ENCODE measurements at regions not wholly inside any gene's neighbourhood (a gene's known extent, or its start where the extent isn't known, plus 50 kb on each side); places are given as distances from the start of the nearest gene placed in this dataset.
"Not testable (repeated sequence)": the region's sequence is repeated elsewhere in the genome, so short reads cannot be mapped to it uniquely, and the experiment has no call there.

DNA sequence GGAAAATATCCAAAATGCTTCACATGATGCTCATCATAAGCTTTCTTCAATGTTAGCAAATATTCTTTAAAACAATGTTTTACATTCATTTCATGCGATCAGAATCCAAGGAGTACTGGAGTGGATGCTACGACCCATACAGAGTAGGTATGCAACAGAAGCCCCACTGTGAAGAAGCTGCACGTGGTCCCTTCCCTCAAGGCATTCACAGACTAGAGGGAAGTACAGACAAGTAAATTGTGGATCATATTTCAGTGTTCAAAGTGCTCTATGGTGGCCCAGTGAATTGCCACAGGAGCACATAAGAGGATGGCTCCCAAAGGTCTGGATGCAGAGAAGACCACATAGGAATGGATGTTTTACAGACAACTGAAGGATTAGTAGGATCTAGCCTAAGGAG is 789.9 kb downstream of the IGSF11 start:
- DNase-seq, result no peak

DNA sequence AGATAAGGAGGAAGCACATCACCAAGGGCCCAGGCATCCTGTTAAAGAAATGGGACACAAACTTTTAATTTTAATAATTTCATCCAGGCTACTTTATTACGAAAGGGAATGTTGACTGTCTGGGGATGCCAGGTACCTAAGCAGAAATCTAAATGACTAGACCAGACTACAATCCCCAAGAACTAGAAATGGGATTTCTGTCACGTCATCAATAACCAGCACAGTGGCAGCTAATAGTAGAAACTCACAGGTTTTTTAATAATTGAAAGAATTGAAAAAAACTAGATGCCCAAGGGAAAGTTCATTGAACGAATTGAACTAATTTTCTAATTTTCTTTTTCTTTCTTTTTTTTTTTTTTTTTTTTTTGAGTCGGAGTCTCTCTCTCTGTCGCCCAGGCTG is 789.3 kb downstream of the IGSF11 start:
- no peak for DNase-seq

DNA sequence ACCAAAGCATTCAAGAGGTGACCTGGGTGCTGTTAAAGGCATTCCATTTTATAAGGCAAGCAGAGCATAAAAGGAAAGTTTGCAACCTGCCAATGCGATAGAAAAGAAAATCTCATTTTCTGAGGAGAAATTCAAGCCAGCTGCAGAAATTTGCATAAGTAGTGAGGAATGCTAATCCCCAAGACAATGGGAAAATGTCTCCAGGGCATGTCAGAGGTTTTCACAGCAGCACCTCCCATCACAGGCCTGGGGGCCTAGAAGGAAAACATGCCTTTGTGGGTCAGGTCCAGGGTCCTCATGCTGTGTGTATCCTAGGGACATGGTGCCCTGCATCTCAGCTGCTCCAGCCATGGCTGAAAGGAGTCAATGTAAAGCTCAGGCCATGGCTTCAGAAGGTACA is 775.8 kb downstream of the IGSF11 start:
- DNase-seq, result not testable (repeated sequence)

DNA sequence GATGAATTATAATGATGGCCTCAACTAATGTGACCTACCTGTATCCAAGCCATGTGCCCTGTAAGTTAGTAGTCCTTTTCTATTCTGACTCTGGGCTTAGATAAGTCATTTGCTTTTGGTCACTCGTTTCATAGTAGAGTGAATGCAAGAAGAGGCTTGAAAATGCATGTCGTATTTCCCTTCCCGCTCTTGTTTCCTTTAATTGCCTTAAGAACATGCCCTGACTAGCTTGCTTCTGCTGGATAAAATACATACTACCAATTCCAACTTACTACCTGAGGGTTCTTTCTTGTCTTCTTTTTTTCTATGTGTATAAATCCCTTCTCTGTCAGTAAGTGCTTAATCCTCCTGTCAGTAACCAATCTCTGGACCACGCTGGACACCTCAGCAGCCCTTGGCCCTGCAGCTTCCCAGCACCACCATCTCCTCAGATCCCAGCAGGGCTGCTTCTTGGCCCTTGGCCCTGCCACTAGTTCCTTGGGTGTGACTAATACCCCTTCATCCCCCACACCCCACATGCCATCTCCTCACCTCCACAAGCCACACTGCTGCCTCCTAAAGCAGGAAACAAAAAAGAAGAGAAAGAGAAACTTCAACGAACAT is 771.7 kb downstream of the IGSF11 start:
- DNase-seq, result no peak

DNA sequence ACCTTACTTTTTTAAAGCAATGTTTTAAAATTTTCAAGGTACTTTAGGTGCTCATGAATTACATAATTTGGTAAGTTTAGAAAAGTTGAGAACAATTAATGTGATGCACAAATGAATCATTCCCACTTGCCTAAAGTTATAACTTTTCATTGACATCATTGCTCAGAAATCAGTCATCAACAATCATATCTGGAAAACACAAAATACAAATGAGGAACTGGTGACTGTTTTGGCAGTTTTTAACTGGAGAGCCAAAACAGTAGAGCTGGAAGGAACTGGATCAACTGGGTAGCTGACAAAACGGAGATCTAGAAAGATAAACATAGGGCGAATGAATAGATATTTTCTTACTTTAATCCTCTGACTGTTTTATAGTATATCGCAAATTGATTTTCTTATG is 767.1 kb downstream of the IGSF11 start:
- DNase-seq, result no peak

DNA sequence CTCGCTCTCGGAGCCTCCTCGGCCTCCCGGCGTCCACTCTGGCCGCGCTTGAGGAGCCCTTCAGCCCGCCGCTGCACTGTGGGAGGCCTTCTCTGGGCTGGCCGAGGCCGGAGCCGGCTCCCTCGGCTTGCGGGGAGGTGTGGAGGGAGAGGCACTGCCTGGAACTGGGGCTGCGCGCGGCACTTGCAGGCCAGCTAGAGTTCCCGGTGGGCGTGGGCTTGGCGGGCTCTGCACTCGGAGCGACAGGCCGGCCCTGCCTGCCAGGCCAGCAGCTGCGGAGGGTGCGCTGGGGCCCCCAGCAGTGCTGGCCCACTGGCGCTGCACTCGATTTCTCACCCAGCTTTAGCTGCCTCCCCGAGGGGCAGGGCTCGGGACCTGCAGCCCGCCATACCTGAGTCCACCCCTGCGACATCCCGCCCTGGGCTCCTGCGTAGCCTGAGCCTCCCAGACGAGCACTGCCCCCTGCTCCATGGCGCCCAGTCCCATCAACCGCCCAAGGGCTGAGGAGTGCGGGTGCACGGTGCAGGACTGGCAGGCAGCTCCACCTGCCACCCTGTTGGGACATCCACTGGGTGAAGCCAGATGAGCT is 765.0 kb downstream of the IGSF11 start:
- DNase-seq, result no peak

DNA sequence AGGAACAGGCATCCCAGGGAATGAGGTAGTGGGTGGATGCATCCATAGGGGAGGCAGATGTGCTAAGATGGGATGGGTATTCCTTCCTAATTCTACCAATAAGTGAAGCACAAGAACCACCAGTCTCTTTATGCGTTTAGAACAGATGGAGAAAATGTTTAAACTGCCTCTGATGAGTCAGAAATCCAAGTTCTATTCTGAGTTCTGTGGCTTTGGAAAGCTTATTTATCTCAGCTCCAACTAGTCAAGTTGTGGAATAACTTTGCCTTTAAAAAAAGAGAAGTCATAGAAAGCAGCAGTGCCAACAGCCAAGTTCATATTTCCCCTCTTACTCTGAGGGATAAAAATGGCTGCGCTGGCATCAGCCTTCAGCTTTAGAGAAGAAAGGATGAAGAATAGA is 761.7 kb downstream of the IGSF11 start:
- DNase-seq, result no peak

DNA sequence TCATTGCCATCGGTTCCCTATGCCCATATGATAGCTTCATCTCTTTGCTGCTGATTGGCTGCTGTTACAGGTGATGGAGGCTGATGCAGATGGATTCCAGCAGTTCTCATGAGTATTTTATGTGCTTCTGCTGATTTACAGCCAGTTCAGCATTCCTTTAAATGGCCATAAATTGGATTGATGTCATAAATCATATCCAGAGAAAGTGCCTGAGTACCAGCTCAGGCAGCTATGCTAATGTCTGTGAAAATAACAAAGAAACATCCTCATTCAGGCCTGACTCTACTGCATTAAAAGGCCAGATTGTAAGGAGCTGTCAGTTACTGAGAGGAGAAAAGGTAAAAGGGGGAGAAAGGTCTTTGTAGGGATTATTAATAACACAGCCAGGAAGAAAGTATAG is 756.8 kb downstream of the IGSF11 start:
- no peak for DNase-seq

DNA sequence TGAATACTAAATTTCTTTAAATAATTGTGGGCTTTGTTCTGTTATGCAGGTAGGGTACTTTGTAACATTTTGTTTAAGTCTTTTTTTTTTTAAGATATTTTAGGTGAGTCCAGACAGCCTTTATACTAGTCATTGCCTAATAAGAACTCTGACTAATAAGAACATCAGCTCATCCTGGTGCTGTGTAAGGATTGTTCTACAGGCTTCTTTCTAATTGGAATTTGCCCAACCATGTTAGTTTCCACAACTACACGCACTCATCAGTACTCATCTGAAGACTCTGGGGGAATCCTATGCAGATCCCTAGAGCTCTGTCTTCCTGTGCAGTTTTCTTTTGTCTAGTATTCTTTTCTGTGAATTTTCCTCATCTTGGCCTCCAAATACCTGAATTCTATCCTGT is 741.8 kb downstream of the IGSF11 start:
- no peak for DNase-seq

DNA sequence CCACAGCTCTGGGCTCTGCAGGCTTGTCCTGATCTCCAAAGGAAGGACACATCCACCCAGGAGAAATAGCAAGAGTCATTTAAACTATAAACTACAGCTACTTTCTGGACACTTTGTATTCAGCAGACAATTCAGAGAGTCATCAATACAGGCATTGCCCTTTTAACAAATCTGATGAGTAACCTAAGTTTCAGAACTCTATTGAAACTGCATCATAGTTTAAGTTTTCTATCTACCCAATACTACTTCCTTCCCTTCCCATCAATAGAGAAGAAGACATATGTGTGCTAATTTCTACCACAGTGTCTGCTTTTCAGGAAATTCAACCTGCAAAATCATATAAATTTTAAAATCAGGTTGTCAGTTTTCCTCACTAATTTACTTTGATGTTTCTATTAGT is 736.5 kb downstream of the IGSF11 start:
- DNase-seq, result no peak

GRCh38 chr3:118304557-118304956 is 730.1 kb downstream of the IGSF11 start:
- DNase-seq, result no peak

- no peak for DNase-seq
Observed at GRCh38 chr3:118332699-118333098, 701.9 kb downstream of the IGSF11 start.

GRCh38 chr3:118337649-118338048 is 697.0 kb downstream of the IGSF11 start:
- DNase-seq, result no peak

DNA sequence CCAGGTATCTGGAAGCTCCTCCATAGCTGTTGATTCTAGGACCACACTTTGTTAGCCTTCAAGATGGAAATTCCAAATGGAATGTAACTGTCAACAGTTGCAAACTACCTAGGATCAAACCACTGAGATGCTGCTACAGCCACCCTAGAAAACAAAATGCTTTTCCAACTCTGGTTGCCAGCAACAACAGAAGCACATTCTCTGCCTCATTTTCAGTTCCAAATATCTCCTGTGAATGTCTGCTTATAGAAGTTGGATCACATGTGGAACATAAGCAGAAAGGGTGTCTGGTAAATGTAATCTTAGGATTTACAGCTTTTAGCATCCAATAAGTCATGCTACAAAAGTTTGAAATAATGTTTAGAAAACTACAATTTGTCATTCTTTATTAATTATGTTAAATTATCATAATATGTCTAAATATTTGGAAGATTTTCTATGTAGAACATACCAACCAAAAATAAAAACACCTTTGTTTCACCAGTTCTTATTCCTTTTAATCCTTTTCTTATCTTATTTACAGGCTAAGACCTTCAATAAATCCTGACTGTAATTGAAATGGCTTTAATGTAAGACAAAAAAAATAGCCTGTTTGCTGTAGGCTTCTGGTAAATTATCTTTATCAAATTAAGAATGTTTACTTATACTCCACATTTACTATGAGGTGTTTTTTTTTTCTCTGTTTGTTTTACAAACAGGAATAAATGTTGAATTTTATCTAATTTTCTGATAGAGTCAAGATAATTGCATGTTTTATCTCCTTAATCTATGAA is 687.1 kb downstream of the IGSF11 start:
- DNase-seq, result no peak

DNA sequence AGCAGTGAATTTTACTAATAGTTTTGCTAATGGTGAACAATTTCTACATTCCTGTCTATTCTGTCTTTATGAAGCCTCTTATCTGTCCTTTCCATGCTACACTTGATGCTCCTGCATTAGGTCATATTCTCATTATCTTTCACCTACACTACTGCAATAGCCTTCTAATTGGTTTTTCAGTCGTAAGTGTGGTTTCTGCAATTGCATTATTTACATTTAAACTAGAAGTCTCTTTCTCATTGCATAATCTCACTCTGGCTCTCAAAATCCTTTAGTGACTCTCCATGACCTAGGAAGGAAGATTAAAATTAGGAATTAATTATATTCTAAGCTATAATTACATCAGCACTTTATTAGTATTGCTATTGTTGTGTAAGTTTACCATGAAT is 686.5 kb downstream of the IGSF11 start:
- no peak for DNase-seq

- DNase-seq, result no peak
Observed at GRCh38 chr3:118354556-118354955, 680.1 kb downstream of the IGSF11 start.

DNA sequence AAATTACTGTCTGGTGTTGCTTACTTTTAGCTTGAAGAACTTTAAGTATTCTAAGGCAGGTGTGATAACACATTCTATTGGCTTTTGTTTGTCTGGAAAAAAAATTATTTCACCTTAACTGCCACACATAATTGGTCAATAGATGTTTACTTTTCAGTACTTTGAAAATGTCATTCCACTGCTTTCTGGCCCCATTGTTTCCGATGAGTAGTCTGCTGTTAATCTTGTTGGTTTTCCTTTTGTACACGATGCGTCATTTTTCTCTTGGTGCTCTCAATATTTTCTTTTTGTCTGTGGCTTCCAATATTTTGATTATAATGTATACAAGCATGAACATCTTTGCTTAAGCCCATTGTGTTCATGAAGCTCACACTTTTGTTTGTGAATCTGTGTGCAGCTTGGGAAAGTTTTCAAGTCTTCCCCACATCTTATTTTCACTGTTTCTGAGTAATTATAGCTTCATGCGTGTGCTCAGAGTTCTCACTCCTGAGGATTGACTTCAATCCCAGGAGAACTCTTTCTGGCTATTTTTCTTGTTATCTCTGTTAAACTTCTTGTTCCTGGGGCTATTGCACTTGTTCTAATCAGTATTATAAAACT is 664.7 kb downstream of the IGSF11 start:
- DNase-seq, result no peak

DNA sequence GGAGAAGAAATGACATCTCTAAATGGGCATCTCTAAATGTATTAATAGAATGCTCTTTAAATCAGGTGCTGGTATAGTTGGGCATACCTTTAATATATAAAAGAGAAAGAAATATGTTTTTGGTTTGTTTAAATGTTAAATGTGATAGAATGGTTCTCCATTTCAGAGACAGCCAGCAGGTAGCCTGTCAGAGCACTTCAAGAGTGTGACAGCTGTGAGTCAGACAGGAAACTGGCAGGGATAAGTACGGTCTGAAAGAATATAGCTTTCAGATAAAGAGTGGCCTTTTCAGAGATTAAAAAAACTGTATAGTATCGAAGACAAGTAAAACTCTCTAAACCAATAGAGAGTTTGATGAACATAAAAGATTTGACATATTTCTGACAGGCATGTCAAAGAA is 654.1 kb downstream of the IGSF11 start:
- no peak for DNase-seq

- DNase-seq, result no peak
Observed at GRCh38 chr3:118396491-118396890, 638.2 kb downstream of the IGSF11 start.

- no peak for DNase-seq
Observed at GRCh38 chr3:118400086-118400485, 634.6 kb downstream of the IGSF11 start.

DNA sequence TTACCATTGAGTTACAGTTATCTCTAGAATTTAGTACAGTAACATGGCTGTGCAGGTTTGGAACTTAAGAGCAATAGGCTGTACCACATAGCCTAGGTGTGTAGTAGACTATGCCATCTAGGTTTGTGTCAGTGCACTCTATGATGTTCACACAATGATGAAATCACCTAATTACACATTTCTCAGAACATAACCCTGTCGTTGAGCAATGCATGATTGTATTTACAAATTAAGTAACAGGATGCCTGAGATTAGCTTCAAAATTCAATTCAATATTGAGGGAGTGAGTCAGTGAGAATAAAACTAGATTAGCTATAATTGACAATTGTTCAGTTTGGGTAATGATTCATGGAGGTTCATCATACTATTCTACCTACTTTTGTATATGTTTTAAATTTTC is 633.8 kb downstream of the IGSF11 start:
- DNase-seq, result no peak

GRCh38 chr3:118401887-118402286 is 632.8 kb downstream of the IGSF11 start:
- no peak for DNase-seq

GRCh38 chr3:118402971-118403370 is 631.7 kb downstream of the IGSF11 start:
- no peak for DNase-seq

DNA sequence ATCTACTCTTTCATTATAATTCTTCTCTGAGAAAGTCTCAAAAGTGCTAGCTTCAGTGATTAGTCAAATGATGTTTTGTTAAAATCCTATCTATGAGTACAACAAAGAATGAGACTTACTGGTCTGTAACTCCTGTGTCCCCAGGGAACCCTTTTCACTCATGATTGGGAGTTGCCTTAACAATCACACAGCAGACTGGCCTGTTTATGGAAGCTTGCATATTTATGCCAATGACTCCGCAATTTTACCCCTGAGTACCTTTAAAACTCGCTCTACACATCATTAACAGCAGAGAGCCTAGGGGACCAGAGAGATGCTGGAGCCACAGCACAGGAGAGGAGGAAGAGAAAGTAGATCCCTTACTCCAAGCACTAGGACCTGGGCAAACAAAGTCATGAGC is 628.1 kb downstream of the IGSF11 start:
- DNase-seq, result no peak

Measured in activated CD4-positive, alpha-beta T cell treated with anti-CD3 and anti-CD28 coated beads for 48 hours (primary cell).